Fibroblast of lung (primary cell): ENCODE measurements at regions not wholly inside any gene's neighbourhood (a gene's known extent, or its start where the extent isn't known, plus 50 kb on each side); places are given as distances from the start of the nearest gene placed in this dataset.
"Not testable (repeated sequence)": the region's sequence is repeated elsewhere in the genome, so short reads cannot be mapped to it uniquely, and the experiment has no call there.

Experiments
- DNase-seq, 2 donors: peaks; one replicate each; pipeline versions ENCODE4 v3.0.0 to v3.0.0-alpha.2; 2010; ENCODE audit warnings: low read depth in 2 of 2
- H2AFZ ChIP-seq: 2 replicates; pipeline ENCODE4 v1.5.1; 2012; ENCODE audit warnings: low read length, control low read depth, inconsistent platforms
- H3K27ac ChIP-seq: 2 replicates; pipeline ENCODE4 v1.5.1; 2011; ENCODE audit warnings: low read length, control low read depth; ENCODE audit not compliant: insufficient read depth
- H3K27me3 ChIP-seq: 2 replicates; pipeline ENCODE4 v1.5.1; 2011; ENCODE audit warnings: mild to moderate bottlenecking, low read length; ENCODE audit not compliant: control insufficient read depth, insufficient read depth
- H3K36me3 ChIP-seq: 2 replicates; pipeline ENCODE4 v1.5.1; 2011; ENCODE audit warnings: low read length; ENCODE audit not compliant: control insufficient read depth, insufficient read depth
- H3K4me1 ChIP-seq: 2 replicates; pipeline ENCODE4 v1.5.1; 2011; ENCODE audit warnings: low read length; ENCODE audit not compliant: control insufficient read depth, insufficient read depth; ENCODE audit errors: extremely low read depth
- H3K4me2 ChIP-seq: 2 replicates; pipeline ENCODE4 v1.5.1; 2011; ENCODE audit warnings: low read length, control low read depth; ENCODE audit not compliant: insufficient read depth; ENCODE audit errors: extremely low read depth
- H3K4me3 ChIP-seq, 4 experiments: fragments of 200-600 bp in 1 of 4; sonication (generic) in 1 of 4; replicated peaks in 1 of 4; 2 replicates each; pipeline ENCODE4 v1.5.1; 2011 to 2016; ENCODE audit warnings: low read length in 4 of 4, low read depth in 3 of 4, mild to moderate bottlenecking in 3 of 4, control low read depth in 2 of 4, inconsistent platforms in 1 of 4, mixed read lengths in 1 of 4; ENCODE audit not compliant: insufficient read depth in 1 of 4; ENCODE audit errors: control extremely low read depth in 1 of 4
- H3K79me2 ChIP-seq: 2 replicates; pipeline ENCODE4 v1.5.1; 2012; ENCODE audit warnings: mild to moderate bottlenecking, low read length, inconsistent platforms; ENCODE audit not compliant: control insufficient read depth, insufficient read depth
- H3K9ac ChIP-seq: 2 replicates; pipeline ENCODE4 v1.5.1; 2011; ENCODE audit warnings: mild to moderate bottlenecking, low read length, control low read depth; ENCODE audit not compliant: insufficient read depth
- H3K9me3 ChIP-seq: 2 replicates; pipeline ENCODE4 v1.5.1; 2012; ENCODE audit warnings: low read depth, low read length; ENCODE audit not compliant: control insufficient read depth, insufficient read depth
- H4K20me1 ChIP-seq: 2 replicates; pipeline ENCODE4 v1.5.1; 2011; ENCODE audit warnings: low read length; ENCODE audit not compliant: control insufficient read depth, insufficient read depth; ENCODE audit errors: extremely low read depth
- EZH2 ChIP-seq: IDR thresholded peaks from 2 replicates; pipeline ENCODE4 v1.5.1; 2012; ENCODE audit warnings: low read length, control low read depth, mild to moderate bottlenecking; ENCODE audit errors: missing control alignments
- TF ChIP-seq, protein P1 (sequence below), 2 donors: IDR thresholded peaks in 1 of 2; conservative IDR thresholded peaks in 1 of 2; 1 replicate in 1 of 2; 2 replicates in 1 of 2; pipeline ENCODE4 v1.5.1; 2011 to 2012; ENCODE audit warnings: low read length in 2 of 2, control low read depth in 1 of 2, inconsistent platforms in 1 of 2, low read depth in 1 of 2, mild to moderate bottlenecking in 1 of 2

DNA sequence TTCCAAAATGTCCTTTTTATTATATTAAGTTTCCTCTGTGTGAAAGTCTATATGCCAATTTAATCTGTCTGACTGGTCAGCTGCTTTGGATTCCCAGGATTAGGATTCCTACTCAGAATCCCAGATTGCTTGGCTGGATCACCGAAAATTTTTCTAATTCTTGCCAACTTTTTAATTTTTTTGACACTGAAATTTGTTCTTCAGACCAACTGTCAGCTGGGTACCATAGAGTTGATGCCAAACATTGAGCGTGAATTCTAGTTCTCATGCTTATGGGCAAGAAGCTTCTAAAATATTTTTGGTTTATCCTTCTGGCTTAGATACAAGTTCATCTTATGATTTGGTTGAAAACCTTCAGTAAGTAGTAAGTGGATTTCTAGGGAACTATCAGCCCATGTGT, 1611.4 kb upstream of the FLRT2 start:
- Histone ChIP-seq H3K4me1 (no peaks in the 10 kb centered on the region), H3K4me2 (no peak overlapping the region), H3K36me3 (no peaks in the 10 kb centered on the region), H3K9ac (no peak overlapping the region), H3K27ac (no peak overlapping the region), H3K79me2 (no peaks in the 10 kb centered on the region), H3K4me3 (no peak overlapping the region), H3K9me3 (no peaks in the 10 kb centered on the region), H4K20me1 (no peaks in the 10 kb centered on the region), H3K27me3 (no peaks in the 10 kb centered on the region), H2AFZ (no peak overlapping the region)
- TF ChIP-seq, protein P1, sequence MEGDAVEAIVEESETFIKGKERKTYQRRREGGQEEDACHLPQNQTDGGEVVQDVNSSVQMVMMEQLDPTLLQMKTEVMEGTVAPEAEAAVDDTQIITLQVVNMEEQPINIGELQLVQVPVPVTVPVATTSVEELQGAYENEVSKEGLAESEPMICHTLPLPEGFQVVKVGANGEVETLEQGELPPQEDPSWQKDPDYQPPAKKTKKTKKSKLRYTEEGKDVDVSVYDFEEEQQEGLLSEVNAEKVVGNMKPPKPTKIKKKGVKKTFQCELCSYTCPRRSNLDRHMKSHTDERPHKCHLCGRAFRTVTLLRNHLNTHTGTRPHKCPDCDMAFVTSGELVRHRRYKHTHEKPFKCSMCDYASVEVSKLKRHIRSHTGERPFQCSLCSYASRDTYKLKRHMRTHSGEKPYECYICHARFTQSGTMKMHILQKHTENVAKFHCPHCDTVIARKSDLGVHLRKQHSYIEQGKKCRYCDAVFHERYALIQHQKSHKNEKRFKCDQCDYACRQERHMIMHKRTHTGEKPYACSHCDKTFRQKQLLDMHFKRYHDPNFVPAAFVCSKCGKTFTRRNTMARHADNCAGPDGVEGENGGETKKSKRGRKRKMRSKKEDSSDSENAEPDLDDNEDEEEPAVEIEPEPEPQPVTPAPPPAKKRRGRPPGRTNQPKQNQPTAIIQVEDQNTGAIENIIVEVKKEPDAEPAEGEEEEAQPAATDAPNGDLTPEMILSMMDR (conservative IDR thresholded peaks at IDR 0.05 in 1 of 2, IDR thresholded peaks at IDR 0.05 in 1 of 2; ENCODE audit: low read depth in 1 of 2, low read length in 2 of 2): no peak
- TF ChIP-seq EZH2: no peak
- DNase-seq: no peak

DNA sequence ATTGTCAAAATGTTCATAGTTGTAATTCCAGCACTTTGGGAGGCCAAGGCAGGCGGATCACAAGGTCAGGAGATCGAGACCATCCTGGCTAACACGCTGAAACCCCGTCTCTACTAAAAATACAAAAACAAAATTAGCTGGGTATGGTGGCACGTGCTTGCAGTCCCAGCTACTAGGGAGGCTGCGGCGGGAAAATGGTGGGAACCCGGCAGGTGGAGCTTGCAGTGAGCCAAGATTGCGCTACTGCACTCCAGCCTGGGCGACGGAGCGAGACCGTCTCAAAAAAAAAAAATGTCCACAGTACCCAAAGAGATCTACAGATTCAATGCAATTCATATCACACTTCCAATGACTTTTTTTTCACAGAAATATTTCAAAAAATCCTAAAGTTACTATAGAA, 1610.3 kb upstream of the FLRT2 start:
- H3K4me1 ChIP-seq, H3K36me3 ChIP-seq, H3K9ac ChIP-seq, H3K4me3 ChIP-seq, H4K20me1 ChIP-seq, H2AFZ ChIP-seq, H3K9me3 ChIP-seq, H3K27me3 ChIP-seq, DNase-seq, H3K27ac ChIP-seq, H3K79me2 ChIP-seq, H3K4me2 ChIP-seq: not testable (repeated sequence)

DNA sequence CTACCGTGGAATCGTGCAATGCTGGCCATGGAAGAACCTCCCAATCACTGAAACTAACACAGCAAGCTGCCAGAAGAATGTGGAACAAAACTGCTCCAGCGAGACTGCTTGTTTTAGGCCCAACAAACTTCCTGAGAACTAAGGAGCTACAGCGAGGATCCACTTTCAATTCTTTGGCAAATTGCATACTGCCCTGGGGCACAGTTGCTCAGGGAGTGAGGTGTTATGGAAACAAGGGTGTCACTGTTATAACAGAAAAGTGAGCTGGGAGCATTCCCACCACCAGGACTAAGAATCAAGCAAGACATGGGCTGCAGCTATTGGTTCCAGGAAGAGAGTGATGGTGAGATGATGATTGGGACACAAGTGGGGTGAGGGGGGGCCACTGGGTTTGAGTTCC, 1606.1 kb upstream of the FLRT2 start:
- no peak for DNase-seq
- no peaks in the 10 kb centered on the region for H3K27me3 ChIP-seq
- H3K4me3 ChIP-seq: no peak overlapping the region
- H3K27ac ChIP-seq: no peak overlapping the region
- H2AFZ ChIP-seq: no peak overlapping the region
- no peaks in the 10 kb centered on the region for H4K20me1 ChIP-seq
- no peaks in the 10 kb centered on the region for H3K4me1 ChIP-seq
- no peak overlapping the region for H3K4me2 ChIP-seq
- no peaks in the 10 kb centered on the region for H3K9me3 ChIP-seq
- no peaks in the 10 kb centered on the region for H3K79me2 ChIP-seq
- H3K9ac ChIP-seq: no peak overlapping the region
- H3K36me3 ChIP-seq: no peaks in the 10 kb centered on the region
- no peak for TF ChIP-seq EZH2
- TF ChIP-seq, protein P1 (conservative IDR thresholded peaks at IDR 0.05 in 1 of 2, IDR thresholded peaks at IDR 0.05 in 1 of 2; ENCODE audit: low read depth in 1 of 2, low read length in 2 of 2): no peak

DNA sequence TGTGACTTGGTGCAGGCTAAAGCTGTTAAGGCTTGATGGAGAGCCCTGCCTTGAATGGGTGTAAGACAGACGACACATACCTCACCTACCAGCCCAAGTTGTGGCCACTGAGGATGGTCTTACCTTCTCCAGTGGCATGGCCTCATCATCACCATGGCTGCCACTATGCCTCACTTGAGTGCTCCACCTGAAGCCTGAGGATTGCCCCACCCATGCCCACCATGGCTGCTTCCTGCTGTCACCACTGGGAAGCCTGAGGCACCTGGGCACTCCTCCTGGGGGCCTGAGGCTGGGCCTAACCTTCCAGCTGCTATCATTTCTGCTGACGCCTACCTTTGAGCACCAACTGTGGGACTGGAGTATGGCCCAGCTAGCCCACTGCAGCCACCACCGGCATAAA, 1605.7 kb upstream of the FLRT2 start:
- Histone ChIP-seq H3K79me2 (no peaks in the 10 kb centered on the region), H3K4me2 (no peak overlapping the region), H3K9ac (no peak overlapping the region), H2AFZ (no peak overlapping the region), H3K9me3 (no peaks in the 10 kb centered on the region), H3K36me3 (no peaks in the 10 kb centered on the region), H3K4me3 (no peak overlapping the region), H3K27me3 (no peaks in the 10 kb centered on the region), H3K27ac (no peak overlapping the region), H4K20me1 (no peaks in the 10 kb centered on the region), H3K4me1 (no peaks in the 10 kb centered on the region)
- TF ChIP-seq EZH2: no peak
- TF ChIP-seq, protein P1 (conservative IDR thresholded peaks at IDR 0.05 in 1 of 2, IDR thresholded peaks at IDR 0.05 in 1 of 2; ENCODE audit: low read depth in 1 of 2, low read length in 2 of 2): no peak
- DNase-seq: no peak
